SK-N-SH (cell line): ENCODE measurements at regions not wholly inside any gene's neighbourhood (a gene's known extent, or its start where the extent isn't known, plus 50 kb on each side); places are given as distances from the start of the nearest gene placed in this dataset.

Source experiments
- CTCF ChIA-PET: fragments of 300-600, 350-600 bp; formaldehyde crosslinking; extraction: SDS; loops from one replicate; lab custom pipeline; 2021; lab: Yijun Ruan, JAX
- POLR2A ChIA-PET: fragments of 350-600 bp; sonication (Branson Sonifier 250); formaldehyde crosslinking; extraction: SDS; loops from one replicate; lab custom pipeline; 2020; ENCODE audit warnings: antibody characterized with exemption, inconsistent platforms; lab: Yijun Ruan, JAX
- DNase-seq: peaks from one replicate; pipeline ENCODE4 v3.0.0; 2012
- H2AFZ ChIP-seq: fragments of 200-600 bp; sonication (generic); 2 replicates; pipeline ENCODE4 v1.8.1; 2016; ENCODE audit warnings: antibody characterized with exemption, mild to moderate bottlenecking, low read depth
- H3F3A ChIP-seq: fragments of 200-600 bp; sonication (generic); replicated peaks from 2 replicates; pipeline ENCODE3; 2016; ENCODE audit warnings: antibody characterized with exemption, mild to moderate bottlenecking; ENCODE audit not compliant: insufficient read depth
- H3K27ac ChIP-seq, 2 experiments: fragments of 200-500 bp in 1 of 2; fragments of 200-600 bp in 1 of 2; sonication (Bioruptor generic) in 1 of 2; sonication (generic), shearing (Covaris generic) in 1 of 2; 2 replicates each; pipeline versions ENCODE4 v1.5.1 to v1.6.1; 2014 to 2016; ENCODE audit warnings: low read depth in 2 of 2, inconsistent platforms in 1 of 2, low read length in 1 of 2, mild to moderate bottlenecking in 1 of 2, mixed read lengths in 1 of 2
- H3K27me3 ChIP-seq: fragments of 200-600 bp; sonication (generic), shearing (Covaris generic); 2 replicates; pipeline ENCODE4 v1.6.1; 2016; ENCODE audit warnings: mixed run types; ENCODE audit not compliant: insufficient read depth
- H3K36me3 ChIP-seq, 2 experiments: fragments of 200-500 bp in 1 of 2; fragments of 200-600 bp in 1 of 2; sonication (Bioruptor generic) in 1 of 2; sonication (generic) in 1 of 2; replicated peaks in 1 of 2; 2 replicates each; pipeline versions ENCODE3 to v1.5.1; 2014 to 2016; ENCODE audit warnings: low read length in 1 of 2, mild to moderate bottlenecking in 1 of 2; ENCODE audit not compliant: insufficient read depth in 2 of 2, control insufficient read depth in 1 of 2
- H3K4me1 ChIP-seq, 2 experiments: fragments of 200-500 bp in 1 of 2; fragments of 200-600 bp in 1 of 2; sonication (Bioruptor generic) in 1 of 2; sonication (generic), shearing (Covaris generic) in 1 of 2; 2 replicates each; pipeline versions ENCODE4 v1.5.1 to v1.6.1; 2014 to 2016; ENCODE audit warnings: low read depth in 1 of 2, low read length in 1 of 2, mixed run types in 1 of 2; ENCODE audit not compliant: insufficient read depth in 2 of 2, control insufficient read depth in 1 of 2
- H3K4me2 ChIP-seq: fragments of 200-600 bp; sonication (generic), shearing (Covaris generic); 2 replicates; pipeline ENCODE4 v1.6.1; 2017; ENCODE audit warnings: mixed run types
- H3K4me3 ChIP-seq, 2 experiments: fragments of 200-500 bp in 1 of 2; fragments of 200-600 bp in 1 of 2; sonication (Bioruptor generic) in 1 of 2; sonication (generic), shearing (Covaris generic) in 1 of 2; 2 replicates each; pipeline versions ENCODE4 v1.5.1 to v1.8.1; 2014 to 2016; ENCODE audit warnings: low read depth in 2 of 2, inconsistent platforms in 1 of 2, low read length in 1 of 2, mild to moderate bottlenecking in 1 of 2, mixed read lengths in 1 of 2, moderate library complexity in 1 of 2
- H3K79me2 ChIP-seq: fragments of 200-600 bp; sonication (generic); 2 replicates; pipeline ENCODE4 v1.8.1; 2017; ENCODE audit warnings: mild to moderate bottlenecking; ENCODE audit not compliant: insufficient read depth
- H3K9ac ChIP-seq: fragments of 200-600 bp; sonication (generic); 2 replicates; pipeline ENCODE4 v1.6.1; 2017; ENCODE audit warnings: mixed run types
- H3K9me2 ChIP-seq: fragments of 200-600 bp; sonication (generic); 2 replicates; pipeline ENCODE4 v1.6.1; 2017; ENCODE audit warnings: mixed run types
- H3K9me3 ChIP-seq: fragments of 200-600 bp; sonication (generic); 2 replicates; pipeline ENCODE4 v1.6.1; 2017; ENCODE audit warnings: mixed run types, mild to moderate bottlenecking, moderate library complexity
- H4K20me1 ChIP-seq: fragments of 200-600 bp; sonication (generic); 2 replicates; pipeline ENCODE4 v1.6.1; 2017; ENCODE audit warnings: mild to moderate bottlenecking, mixed run types; ENCODE audit not compliant: insufficient read depth
- CHD2 ChIP-seq: fragments of 150-350 bp; IDR thresholded peaks from 2 replicates; pipeline ENCODE4 v1.6.1; 2018; ENCODE audit warnings: low read length; ENCODE audit not compliant: partially characterized antibody
- ELF1 ChIP-seq: IDR thresholded peaks from 2 replicates; pipeline ENCODE4 v1.4.0; 2012
- EP300 ChIP-seq, 2 experiments: IDR thresholded peaks; 2 replicates each; pipeline versions ENCODE4 v1.4.0 to v1.6.1; 2012; ENCODE audit warnings: borderline replicate concordance in 1 of 2, low read depth in 1 of 2, low read length in 1 of 2
- FOSL2 ChIP-seq: IDR thresholded peaks from 2 replicates; pipeline ENCODE4 v1.4.0; 2012; ENCODE audit warnings: low read depth, mild to moderate bottlenecking, moderate library complexity, borderline replicate concordance
- FOXJ3 ChIP-seq: sonication (generic); formaldehyde crosslinking; IDR thresholded peaks from 2 replicates; pipeline ENCODE4 v1.5.1; 2020; ENCODE audit warnings: mild to moderate bottlenecking, missing genetic modification reagents
- FOXM1 ChIP-seq: IDR thresholded peaks from 2 replicates; pipeline ENCODE4 v1.4.0; 2012; ENCODE audit warnings: low read depth, mild to moderate bottlenecking
- GABPA ChIP-seq: IDR thresholded peaks from 2 replicates; pipeline ENCODE4 v1.4.0; 2012; ENCODE audit warnings: low read depth, mild to moderate bottlenecking
- GATA2 ChIP-seq: sonication (generic); formaldehyde crosslinking; IDR thresholded peaks from 2 replicates; pipeline ENCODE4 v1.5.0; 2020; ENCODE audit warnings: mild to moderate bottlenecking, missing genetic modification reagents
- JUND ChIP-seq: IDR thresholded peaks from 2 replicates; pipeline ENCODE4 v1.4.0; 2012
- MEF2A ChIP-seq: IDR thresholded peaks from 2 replicates; pipeline ENCODE4 v1.4.0; 2012; ENCODE audit warnings: low read depth, borderline replicate concordance
- NRF1 ChIP-seq: IDR thresholded peaks from 2 replicates; pipeline ENCODE4 v1.6.1; 2012; ENCODE audit warnings: low read depth, mild to moderate bottlenecking, low read length
- POLR2AphosphoS5 ChIP-seq: IDR thresholded peaks from 2 replicates; pipeline ENCODE4 v1.6.1; 2012; ENCODE audit warnings: low read depth, low read length
- RAD21 ChIP-seq: IDR thresholded peaks from 2 replicates; pipeline ENCODE4 v1.6.1; 2012; ENCODE audit warnings: mild to moderate bottlenecking, low read length
- RCOR1 ChIP-seq: fragments of 150-350 bp; IDR thresholded peaks from 2 replicates; pipeline ENCODE4 v1.6.1; 2017; ENCODE audit warnings: antibody characterized with exemption, low read length
- REST ChIP-seq: IDR thresholded peaks from 2 replicates; pipeline ENCODE4 v1.6.1; 2012; ENCODE audit warnings: mild to moderate bottlenecking, low read depth, low read length, moderate library complexity
- RFX5 ChIP-seq: IDR thresholded peaks from 2 replicates; pipeline ENCODE4 v1.6.1; 2012; ENCODE audit warnings: mild to moderate bottlenecking, improper control_type of control experiment, low read length
- SIN3A ChIP-seq: IDR thresholded peaks from 2 replicates; pipeline ENCODE4 v1.6.1; 2012; ENCODE audit warnings: low read depth, mild to moderate bottlenecking, low read length, moderate library complexity, borderline replicate concordance
- TCF12 ChIP-seq: IDR thresholded peaks from 2 replicates; pipeline ENCODE4 v1.4.0; 2012
- TEAD4 ChIP-seq: IDR thresholded peaks from 2 replicates; pipeline ENCODE4 v1.4.0; 2012; ENCODE audit warnings: mild to moderate bottlenecking, borderline replicate concordance; ENCODE audit not compliant: insufficient read depth
- USF1 ChIP-seq: IDR thresholded peaks from 2 replicates; pipeline ENCODE4 v1.4.0; 2012; ENCODE audit warnings: low read depth, borderline replicate concordance
- YY1 ChIP-seq: IDR thresholded peaks from 2 replicates; pipeline ENCODE4 v1.4.0; 2012; ENCODE audit warnings: low read depth, mild to moderate bottlenecking
- ZBTB33 ChIP-seq: IDR thresholded peaks from 2 replicates; pipeline ENCODE4 v1.4.0; 2012; ENCODE audit warnings: low read depth, borderline replicate concordance
- WGBS: methylation state at CpG from one replicate; pipeline ENCODE4 v1.1.6; 2017; ENCODE audit warnings: low lambda C conversion rate; 5-methylcytosine and 5-hydroxymethylcytosine counted together
- TF ChIP-seq, protein P1 (sequence below): IDR thresholded peaks from 2 replicates; pipeline ENCODE4 v1.4.0; 2012; ENCODE audit warnings: low read depth

DNA sequence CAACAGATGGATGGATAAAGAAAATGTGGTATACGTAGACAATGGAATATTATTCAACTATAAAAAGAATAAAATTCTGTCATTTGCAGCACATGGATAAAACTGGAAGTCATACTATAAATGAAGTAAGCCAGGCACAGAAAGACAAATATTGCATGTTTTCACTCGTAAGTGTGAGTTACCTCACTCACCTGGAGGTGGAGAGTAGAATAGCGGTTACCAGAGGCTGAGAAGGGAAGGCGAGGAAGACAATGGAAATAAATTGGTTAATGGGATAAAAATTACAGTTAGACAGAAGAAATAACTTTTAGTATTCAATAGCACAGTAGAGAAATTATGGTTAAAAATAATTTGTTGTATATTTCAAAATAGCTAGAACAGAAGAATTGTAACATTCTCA is 141.6 kb downstream of the EFHB start (continued):
- TF ChIP-seq NRF1: no peak
- no peak for TF ChIP-seq GATA2 (CRISPR knock-in tag)
- no peak for TF ChIP-seq RFX5
- TF ChIP-seq FOSL2: no peak
- TF ChIP-seq MEF2A: no peak
- TF ChIP-seq RCOR1: no peak
- no peak for TF ChIP-seq USF1
- no peak for TF ChIP-seq POLR2AphosphoS5
- no peak for TF ChIP-seq SIN3A
- no peak for TF ChIP-seq FOXM1
- no peak for TF ChIP-seq TEAD4
- no peak for TF ChIP-seq CHD2

DNA sequence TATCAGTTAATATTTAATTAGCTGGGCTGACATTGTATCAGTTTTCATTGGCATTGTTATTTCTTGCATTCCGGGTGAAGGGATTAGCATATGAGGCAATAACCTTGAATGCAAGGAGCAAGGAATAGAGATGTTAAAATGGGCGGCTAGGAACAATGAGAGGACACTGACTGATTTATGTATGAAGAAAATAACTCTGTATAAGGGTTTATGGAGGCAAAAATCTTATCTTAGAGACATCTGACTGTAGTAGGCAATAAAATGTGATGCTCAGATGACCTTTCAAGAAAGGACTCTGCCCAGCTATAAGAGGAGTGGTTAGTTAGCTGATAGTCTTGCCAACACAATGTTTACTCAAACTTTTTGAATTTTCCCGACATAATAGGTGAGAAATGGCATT is 158.3 kb downstream of the EFHB start:
- no peak overlapping the region for H3K4me3 ChIP-seq
- no peak overlapping the region for H3K27ac ChIP-seq
- H2AFZ ChIP-seq: no peak overlapping the region
- ChIA-PET POLR2A (no interaction called here), CTCF (no interaction called here)
- no peak overlapping the region for H3K4me2 ChIP-seq
- TF ChIP-seq NRF1 (no peak), FOSL2 (no peak), ZBTB33 (no peak), RAD21 (no peak), ELF1 (no peak), REST (no peak), MEF2A (no peak), GABPA (no peak), CHD2 (no peak), TCF12 (no peak), EP300 (IDR thresholded peaks at IDR 0.05; ENCODE audit: borderline replicate concordance in 1 of 2, low read depth in 1 of 2, low read length in 1 of 2) (no peak), GATA2 (CRISPR knock-in tag) (no peak), JUND (no peak), FOXJ3 (CRISPR knock-in tag) (no peak), YY1 (no peak)
- TF ChIP-seq, protein P1, sequence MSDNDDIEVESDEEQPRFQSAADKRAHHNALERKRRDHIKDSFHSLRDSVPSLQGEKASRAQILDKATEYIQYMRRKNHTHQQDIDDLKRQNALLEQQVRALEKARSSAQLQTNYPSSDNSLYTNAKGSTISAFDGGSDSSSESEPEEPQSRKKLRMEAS: no peak
- no peaks in the 10 kb centered on the region for H3K36me3 ChIP-seq
- 22% methylated on average over 3 of the region's 3 CpGs for WGBS
- no peaks in the 10 kb centered on the region for H3K9me3 ChIP-seq
- H3K9me2 ChIP-seq: no peaks in the 10 kb centered on the region
- no peaks in the 10 kb centered on the region for H3K79me2 ChIP-seq
- no peaks in the 10 kb centered on the region for H3K4me1 ChIP-seq
- DNase-seq: no peak
- H3F3A ChIP-seq: no peaks in the 10 kb centered on the region
- no peaks in the 10 kb centered on the region for H3K27me3 ChIP-seq
- H3K9ac ChIP-seq: no peak overlapping the region
- H4K20me1 ChIP-seq: no peaks in the 10 kb centered on the region
